ENCODE measurements at regions not wholly inside any gene's neighbourhood (a gene's known extent, or its start where the extent isn't known, plus 50 kb on each side); places are given as distances from the start of the nearest gene placed in this dataset.

DNA sequence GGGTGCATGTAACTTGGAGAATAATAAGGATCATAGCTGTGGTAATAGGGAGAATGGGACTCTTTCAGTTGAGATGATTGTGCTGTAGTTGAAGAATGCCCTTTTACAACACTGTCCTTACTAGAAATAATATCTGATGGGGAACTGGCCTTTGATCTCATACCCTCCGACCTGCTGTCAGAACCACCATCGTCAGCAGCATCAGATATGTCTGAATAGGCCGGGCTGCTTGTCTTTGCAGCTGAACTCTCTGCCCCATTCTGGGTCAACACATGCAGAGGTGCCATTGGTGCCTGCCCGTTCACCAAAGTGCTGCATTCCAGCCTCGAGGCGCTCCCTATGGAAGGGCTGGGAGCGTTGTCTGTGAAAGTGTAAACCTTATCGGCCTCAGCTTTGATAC is 99.1 kb downstream of the ZNF608 start (continued):
- TF ChIP-seq GATA2 (CRISPR knock-in tag; IDR thresholded peaks at IDR 0.05) = no peak
- TF ChIP-seq JUND (IDR thresholded peaks at IDR 0.05) = no peak
- TF ChIP-seq MXI1 (IDR thresholded peaks at IDR 0.05; ENCODE audit: low read depth, low read length) = no peak

DNA sequence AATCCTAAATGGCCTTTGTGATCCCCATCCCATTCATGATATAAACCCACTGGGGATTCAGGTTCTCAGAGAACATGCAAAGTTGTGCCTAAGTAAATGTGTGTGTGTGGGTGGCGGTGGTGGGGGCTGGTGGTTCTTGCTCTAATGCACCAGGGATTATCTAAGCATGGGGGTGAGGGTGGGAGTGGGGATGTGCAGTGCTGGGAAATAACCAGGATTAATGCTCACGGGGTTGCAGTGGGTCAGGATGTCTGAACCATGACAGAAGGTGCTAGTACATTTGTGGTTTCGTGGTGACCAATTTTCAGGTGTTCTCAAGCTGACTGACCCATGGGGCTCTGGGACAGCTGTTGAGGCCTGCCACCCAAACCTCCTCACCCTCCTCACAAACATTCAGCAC is 101.0 kb downstream of the ZNF608 start:
- no peak overlapping the region for H3K4me2 ChIP-seq
- ChIA-PET CTCF (no interaction called here), POLR2A (interaction anchor here (0.7 kb wide), 1 partner anchor 44 kb away, joined by 3 read pairs; no protein-coding TSS in a partner anchor)
- no peak for DNase-seq
- no peaks in the 10 kb centered on the region for H4K20me1 ChIP-seq (ENCODE audit: insufficient read depth)
- H3K27me3 ChIP-seq (ENCODE audit: insufficient read depth) = no peaks in the 10 kb centered on the region
- H3K79me2 ChIP-seq (ENCODE audit: insufficient read depth) = no peaks in the 10 kb centered on the region
- H2AFZ ChIP-seq (ENCODE audit: low read depth) = no peak overlapping the region
- no peak overlapping the region for H3K4me3 ChIP-seq (ENCODE audit: low read depth in 2 of 2, low read length in 1 of 2)
- TF ChIP-seq MEF2A (IDR thresholded peaks at IDR 0.05; ENCODE audit: borderline replicate concordance, low read depth) = no peak
- TF ChIP-seq ELF1 (IDR thresholded peaks at IDR 0.05) = no peak
- no peaks in the 10 kb centered on the region for H3K9me3 ChIP-seq
- peaks cover 0 to 7% of the 10 kb centered on the region in 2 experiments for H3K36me3 ChIP-seq (replicated peaks in 1 of 2; ENCODE audit: control insufficient read depth in 1 of 2, insufficient read depth in 2 of 2, low read length in 1 of 2)
- H3K27ac ChIP-seq (ENCODE audit: low read depth in 2 of 2, low read length in 1 of 2) = no peak overlapping the region; a peak in 1 of 4 replicates
- WGBS (ENCODE audit: low lambda C conversion rate) = 100% methylated on average over 3 of the region's 3 CpGs
- H3K9ac ChIP-seq = no peak overlapping the region
- peaks cover 6% of the 10 kb centered on the region for H3F3A ChIP-seq (replicated peaks; ENCODE audit: insufficient read depth)
- H3K4me1 ChIP-seq (ENCODE audit: control insufficient read depth in 1 of 2, insufficient read depth in 2 of 2, low read depth in 1 of 2, low read length in 1 of 2) = peaks cover 14 to 38% of the 10 kb centered on the region in 2 experiments
- H3K9me2 ChIP-seq = no peaks in the 10 kb centered on the region

DNA sequence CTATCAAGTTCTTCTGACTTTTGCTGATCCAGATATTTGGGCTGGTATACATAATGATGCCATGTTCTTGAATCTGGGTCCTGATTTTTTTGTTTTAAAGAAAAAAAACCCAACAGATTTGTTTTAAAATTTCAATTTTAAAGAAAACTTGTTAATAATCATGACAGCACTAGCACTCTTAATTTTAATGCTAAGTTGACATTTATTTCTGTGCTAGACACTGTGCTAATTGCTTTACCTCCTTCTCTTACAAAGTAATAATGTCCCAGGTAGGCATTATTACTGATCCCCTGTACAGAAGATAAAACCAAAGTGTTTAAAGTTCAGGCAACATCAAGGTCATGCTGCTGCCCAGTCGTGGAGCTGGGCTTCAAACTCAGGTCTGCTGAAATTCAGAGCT is 101.9 kb downstream of the ZNF608 start:
- H3K9me3 ChIP-seq = no peaks in the 10 kb centered on the region
- DNase-seq = no peak
- peaks cover 9 to 32% of the 10 kb centered on the region in 2 experiments for H3K4me1 ChIP-seq (ENCODE audit: control insufficient read depth in 1 of 2, insufficient read depth in 2 of 2, low read depth in 1 of 2, low read length in 1 of 2)
- CTCF ChIA-PET = no interaction called here
- WGBS (ENCODE audit: low lambda C conversion rate) = 78% methylated on average over 1 of the region's 1 CpG
- H3K79me2 ChIP-seq (ENCODE audit: insufficient read depth) = no peaks in the 10 kb centered on the region
- H4K20me1 ChIP-seq (ENCODE audit: insufficient read depth) = no peaks in the 10 kb centered on the region
- H3F3A ChIP-seq (replicated peaks; ENCODE audit: insufficient read depth) = no peaks in the 10 kb centered on the region
- no peak overlapping the region for H3K27ac ChIP-seq (ENCODE audit: low read depth in 2 of 2, low read length in 1 of 2)
- H3K9me2 ChIP-seq = no peaks in the 10 kb centered on the region
- no peak overlapping the region for H2AFZ ChIP-seq (ENCODE audit: low read depth)
- no peak overlapping the region for H3K4me2 ChIP-seq
- no peaks in the 10 kb centered on the region for H3K27me3 ChIP-seq (ENCODE audit: insufficient read depth)
- H3K9ac ChIP-seq = no peak overlapping the region
- H3K4me3 ChIP-seq (ENCODE audit: low read depth in 2 of 2, low read length in 1 of 2) = no peak overlapping the region
- no peak for TF ChIP-seq TEAD4 (IDR thresholded peaks at IDR 0.05; ENCODE audit: borderline replicate concordance, insufficient read depth)
- TF ChIP-seq YY1 (IDR thresholded peaks at IDR 0.05; ENCODE audit: low read depth) = no peak
- no peak for TF ChIP-seq GATA2 (CRISPR knock-in tag; IDR thresholded peaks at IDR 0.05)
- TF ChIP-seq, protein P1, sequence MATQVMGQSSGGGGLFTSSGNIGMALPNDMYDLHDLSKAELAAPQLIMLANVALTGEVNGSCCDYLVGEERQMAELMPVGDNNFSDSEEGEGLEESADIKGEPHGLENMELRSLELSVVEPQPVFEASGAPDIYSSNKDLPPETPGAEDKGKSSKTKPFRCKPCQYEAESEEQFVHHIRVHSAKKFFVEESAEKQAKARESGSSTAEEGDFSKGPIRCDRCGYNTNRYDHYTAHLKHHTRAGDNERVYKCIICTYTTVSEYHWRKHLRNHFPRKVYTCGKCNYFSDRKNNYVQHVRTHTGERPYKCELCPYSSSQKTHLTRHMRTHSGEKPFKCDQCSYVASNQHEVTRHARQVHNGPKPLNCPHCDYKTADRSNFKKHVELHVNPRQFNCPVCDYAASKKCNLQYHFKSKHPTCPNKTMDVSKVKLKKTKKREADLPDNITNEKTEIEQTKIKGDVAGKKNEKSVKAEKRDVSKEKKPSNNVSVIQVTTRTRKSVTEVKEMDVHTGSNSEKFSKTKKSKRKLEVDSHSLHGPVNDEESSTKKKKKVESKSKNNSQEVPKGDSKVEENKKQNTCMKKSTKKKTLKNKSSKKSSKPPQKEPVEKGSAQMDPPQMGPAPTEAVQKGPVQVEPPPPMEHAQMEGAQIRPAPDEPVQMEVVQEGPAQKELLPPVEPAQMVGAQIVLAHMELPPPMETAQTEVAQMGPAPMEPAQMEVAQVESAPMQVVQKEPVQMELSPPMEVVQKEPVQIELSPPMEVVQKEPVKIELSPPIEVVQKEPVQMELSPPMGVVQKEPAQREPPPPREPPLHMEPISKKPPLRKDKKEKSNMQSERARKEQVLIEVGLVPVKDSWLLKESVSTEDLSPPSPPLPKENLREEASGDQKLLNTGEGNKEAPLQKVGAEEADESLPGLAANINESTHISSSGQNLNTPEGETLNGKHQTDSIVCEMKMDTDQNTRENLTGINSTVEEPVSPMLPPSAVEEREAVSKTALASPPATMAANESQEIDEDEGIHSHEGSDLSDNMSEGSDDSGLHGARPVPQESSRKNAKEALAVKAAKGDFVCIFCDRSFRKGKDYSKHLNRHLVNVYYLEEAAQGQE (IDR thresholded peaks at IDR 0.05; ENCODE audit: low read depth, low read length) = no peak
- no peak for TF ChIP-seq EZH2phosphoT487 (IDR thresholded peaks at IDR 0.05; ENCODE audit: borderline replicate concordance, low read depth)
- no peak for TF ChIP-seq CTCF (IDR thresholded peaks at IDR 0.05)
- TF ChIP-seq GABPA (IDR thresholded peaks at IDR 0.05; ENCODE audit: low read depth) = no peak
- no peak for TF ChIP-seq ELF1 (IDR thresholded peaks at IDR 0.05)
- no peak for TF ChIP-seq SIN3A (IDR thresholded peaks at IDR 0.05; ENCODE audit: borderline replicate concordance, low read depth, low read length)
- no peak for TF ChIP-seq RCOR1 (IDR thresholded peaks at IDR 0.05; ENCODE audit: low read length)
- TF ChIP-seq TCF12 (IDR thresholded peaks at IDR 0.05) = no peak
- TF ChIP-seq EP300 (IDR thresholded peaks at IDR 0.05; ENCODE audit: borderline replicate concordance in 1 of 2, low read depth in 1 of 2, low read length in 1 of 2) = no peak
- TF ChIP-seq, protein P2, sequence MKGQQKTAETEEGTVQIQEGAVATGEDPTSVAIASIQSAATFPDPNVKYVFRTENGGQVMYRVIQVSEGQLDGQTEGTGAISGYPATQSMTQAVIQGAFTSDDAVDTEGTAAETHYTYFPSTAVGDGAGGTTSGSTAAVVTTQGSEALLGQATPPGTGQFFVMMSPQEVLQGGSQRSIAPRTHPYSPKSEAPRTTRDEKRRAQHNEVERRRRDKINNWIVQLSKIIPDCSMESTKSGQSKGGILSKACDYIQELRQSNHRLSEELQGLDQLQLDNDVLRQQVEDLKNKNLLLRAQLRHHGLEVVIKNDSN (IDR thresholded peaks at IDR 0.05; ENCODE audit: borderline replicate concordance, low read depth) = no peak
- TF ChIP-seq MAX (IDR thresholded peaks at IDR 0.05; ENCODE audit: low read depth) = no peak
- no peak for TF ChIP-seq NRF1 (IDR thresholded peaks at IDR 0.05; ENCODE audit: low read depth, low read length)
- TF ChIP-seq FOXM1 (IDR thresholded peaks at IDR 0.05; ENCODE audit: low read depth) = no peak
- POLR2A ChIA-PET = no interaction called here
- H3K36me3 ChIP-seq (replicated peaks in 1 of 2; ENCODE audit: control insufficient read depth in 1 of 2, insufficient read depth in 2 of 2, low read length in 1 of 2) = peaks cover 0 to 7% of the 10 kb centered on the region in 2 experiments

Data from SK-N-SH (cell line).